ENCODE measurements at regions not wholly inside any gene's neighbourhood (a gene's known extent, or its start where the extent isn't known, plus 50 kb on each side); places are given as distances from the start of the nearest gene placed in this dataset.

DNA sequence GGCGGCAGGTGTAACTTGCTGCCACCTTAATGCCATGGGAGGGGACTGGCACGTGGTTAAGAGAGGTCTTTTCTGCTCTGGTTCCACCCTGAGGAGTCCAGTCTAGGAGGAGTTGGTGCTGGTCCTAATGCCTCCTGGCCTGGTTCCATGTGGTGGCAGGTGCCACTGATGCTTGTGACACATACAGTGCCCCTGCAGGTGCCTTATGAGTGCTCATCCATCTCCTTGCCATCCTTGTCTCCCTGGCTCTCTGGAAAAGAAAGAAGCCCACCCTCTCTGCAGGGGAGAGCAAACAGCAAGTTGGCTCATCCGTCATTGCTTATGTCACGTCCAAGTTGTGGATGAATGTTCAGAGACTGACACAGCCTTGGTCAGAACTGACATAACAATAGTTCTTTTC is 175.8 kb upstream of the DPH6 start:
- Histone ChIP-seq H3K9ac (ENCODE audit: low read depth in 1 of 3, low read length in 3 of 3) (no peak overlapping the region), H3K4me1 (ENCODE audit: control insufficient read depth in 3 of 3, insufficient read depth in 3 of 3, low read length in 3 of 3) (no peaks in the 10 kb centered on the region), H3K4me3 (ENCODE audit: low read length in 3 of 3) (no peak overlapping the region), H3K27me3 (ENCODE audit: control insufficient read depth in 3 of 3, insufficient read depth in 3 of 3, low read length in 3 of 3) (no peaks in the 10 kb centered on the region), H3K36me3 (ENCODE audit: control insufficient read depth in 3 of 3, insufficient read depth in 3 of 3, low read length in 3 of 3) (no peaks in the 10 kb centered on the region), H3K27ac (ENCODE audit: low read depth, low read length) (no peak overlapping the region), H3K9me3 (ENCODE audit: control insufficient read depth in 3 of 3, low read length in 3 of 3) (no peaks in the 10 kb centered on the region)

DNA sequence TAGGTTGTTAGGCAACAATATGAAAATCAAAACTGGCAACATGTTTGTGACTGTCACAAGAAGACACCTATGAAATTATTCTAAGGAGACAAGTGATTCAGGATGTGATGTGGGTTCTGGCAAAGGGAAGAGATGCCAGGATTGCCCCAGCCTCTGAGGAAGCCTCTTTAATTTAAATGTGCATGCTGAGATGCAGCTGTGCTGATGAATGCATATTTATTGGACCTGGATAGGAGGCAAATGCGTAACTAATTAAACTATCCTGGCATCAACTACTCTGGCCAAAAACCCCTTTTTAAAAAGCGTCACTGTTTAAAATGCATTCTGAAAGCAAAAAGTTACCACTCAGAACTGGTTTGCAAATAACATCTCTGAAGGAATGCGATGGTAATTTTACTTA is 176.5 kb upstream of the DPH6 start:
- H3K9ac ChIP-seq (ENCODE audit: low read depth in 1 of 3, low read length in 3 of 3) = no peak overlapping the region
- H3K4me3 ChIP-seq (ENCODE audit: low read length in 3 of 3) = no peak overlapping the region
- no peaks in the 10 kb centered on the region for H3K36me3 ChIP-seq (ENCODE audit: control insufficient read depth in 3 of 3, insufficient read depth in 3 of 3, low read length in 3 of 3)
- H3K4me1 ChIP-seq (ENCODE audit: control insufficient read depth in 3 of 3, insufficient read depth in 3 of 3, low read length in 3 of 3) = no peaks in the 10 kb centered on the region
- H3K27me3 ChIP-seq (ENCODE audit: control insufficient read depth in 3 of 3, insufficient read depth in 3 of 3, low read length in 3 of 3) = no peaks in the 10 kb centered on the region
- H3K9me3 ChIP-seq (ENCODE audit: control insufficient read depth in 3 of 3, low read length in 3 of 3) = no peaks in the 10 kb centered on the region
- H3K27ac ChIP-seq (ENCODE audit: low read depth, low read length) = no peak overlapping the region

DNA sequence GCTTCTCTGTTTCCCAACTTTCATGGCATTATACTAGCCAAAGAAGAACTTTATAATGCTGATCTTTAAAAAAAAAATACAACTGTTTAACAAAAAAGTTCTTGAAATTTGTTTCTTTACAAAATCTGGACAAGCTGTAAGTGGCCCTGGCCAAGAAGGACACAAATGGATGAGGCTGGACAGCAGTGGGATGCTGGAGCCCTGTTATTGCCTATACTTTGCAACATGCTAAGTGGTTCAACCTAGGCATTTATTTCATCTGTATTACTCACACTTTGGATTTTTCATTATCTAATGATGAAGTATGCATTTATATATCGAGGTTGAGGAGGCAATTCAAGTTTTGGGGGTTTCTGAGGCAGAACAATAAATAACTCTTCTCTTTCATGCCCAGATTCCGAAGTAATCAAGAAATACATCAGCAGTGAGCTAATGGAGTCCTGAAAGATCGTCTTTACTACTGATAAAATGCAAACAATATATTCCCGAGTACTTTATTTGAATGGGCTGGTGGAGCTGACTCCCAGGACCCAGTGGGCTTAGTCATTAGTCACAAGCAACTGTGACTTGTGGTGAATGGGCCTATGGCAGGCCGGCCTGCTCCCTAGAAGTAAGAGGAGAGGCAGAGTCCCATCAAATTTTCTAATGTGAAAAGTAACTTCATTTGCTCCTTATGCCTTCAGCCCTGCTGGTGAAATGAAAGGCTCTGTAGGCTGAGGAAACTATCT is 177.3 kb upstream of the DPH6 start:
- H3K27ac ChIP-seq (ENCODE audit: low read depth, low read length) = no peak overlapping the region
- H3K4me3 ChIP-seq (ENCODE audit: low read length in 3 of 3) = no peak overlapping the region
- no peaks in the 10 kb centered on the region for H3K4me1 ChIP-seq (ENCODE audit: control insufficient read depth in 3 of 3, insufficient read depth in 3 of 3, low read length in 3 of 3)
- no peak overlapping the region for H3K9ac ChIP-seq (ENCODE audit: low read depth in 1 of 3, low read length in 3 of 3)
- no peaks in the 10 kb centered on the region for H3K27me3 ChIP-seq (ENCODE audit: control insufficient read depth in 3 of 3, insufficient read depth in 3 of 3, low read length in 3 of 3)
- no peaks in the 10 kb centered on the region for H3K9me3 ChIP-seq (ENCODE audit: control insufficient read depth in 3 of 3, low read length in 3 of 3)
- H3K36me3 ChIP-seq (ENCODE audit: control insufficient read depth in 3 of 3, insufficient read depth in 3 of 3, low read length in 3 of 3) = no peaks in the 10 kb centered on the region

DNA sequence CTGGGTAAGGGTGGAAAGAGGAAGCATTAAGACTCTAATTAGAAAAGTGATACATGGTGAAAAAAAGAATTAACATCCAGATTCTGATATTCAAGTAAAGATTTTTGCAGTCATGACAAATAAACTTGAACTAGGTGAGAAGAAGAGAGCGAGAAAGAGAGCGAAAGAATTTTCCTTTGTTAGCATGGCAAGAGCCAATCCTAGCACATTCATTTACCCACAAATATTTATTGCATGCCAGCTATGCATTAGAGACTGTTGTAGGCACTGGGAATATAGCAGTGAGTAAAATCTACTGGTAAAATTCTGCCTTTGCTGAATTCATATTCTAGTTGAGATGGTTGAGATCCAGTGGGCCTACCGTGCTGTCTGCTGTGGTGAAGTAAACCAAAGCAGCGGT is 177.9 kb upstream of the DPH6 start:
- Histone ChIP-seq H3K9me3 (ENCODE audit: control insufficient read depth in 3 of 3, low read length in 3 of 3) (no peaks in the 10 kb centered on the region), H3K27ac (ENCODE audit: low read depth, low read length) (no peak overlapping the region), H3K4me3 (ENCODE audit: low read length in 3 of 3) (no peak overlapping the region), H3K4me1 (ENCODE audit: control insufficient read depth in 3 of 3, insufficient read depth in 3 of 3, low read length in 3 of 3) (no peaks in the 10 kb centered on the region), H3K9ac (ENCODE audit: low read depth in 1 of 3, low read length in 3 of 3) (no peak overlapping the region), H3K27me3 (ENCODE audit: control insufficient read depth in 3 of 3, insufficient read depth in 3 of 3, low read length in 3 of 3) (no peaks in the 10 kb centered on the region), H3K36me3 (ENCODE audit: control insufficient read depth in 3 of 3, insufficient read depth in 3 of 3, low read length in 3 of 3) (no peaks in the 10 kb centered on the region)

DNA sequence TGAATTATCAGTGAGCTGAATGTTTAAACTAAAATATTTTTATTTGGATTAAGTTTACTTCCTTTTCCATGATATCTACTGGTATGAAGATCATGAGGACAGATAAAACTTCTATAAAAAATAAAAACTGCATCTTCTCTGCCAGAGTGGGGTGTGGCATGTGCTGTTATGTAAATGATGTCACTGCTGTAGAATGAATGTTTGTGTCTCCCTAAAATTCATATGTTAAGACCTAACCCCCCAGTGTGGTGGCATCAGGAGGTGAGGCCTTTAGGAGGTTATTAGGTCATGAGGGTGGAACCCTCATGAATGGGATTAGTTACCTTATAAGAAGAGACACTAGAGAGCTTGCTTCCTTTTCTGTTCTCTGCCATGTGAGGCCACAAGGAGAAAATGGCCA is 178.7 kb upstream of the DPH6 start:
- H3K4me1 ChIP-seq (ENCODE audit: control insufficient read depth in 3 of 3, insufficient read depth in 3 of 3, low read length in 3 of 3) = no peaks in the 10 kb centered on the region
- H3K36me3 ChIP-seq (ENCODE audit: control insufficient read depth in 3 of 3, insufficient read depth in 3 of 3, low read length in 3 of 3) = no peaks in the 10 kb centered on the region
- H3K27me3 ChIP-seq (ENCODE audit: control insufficient read depth in 3 of 3, insufficient read depth in 3 of 3, low read length in 3 of 3) = no peaks in the 10 kb centered on the region
- no peaks in the 10 kb centered on the region for H3K9me3 ChIP-seq (ENCODE audit: control insufficient read depth in 3 of 3, low read length in 3 of 3)
- no peak overlapping the region for H3K27ac ChIP-seq (ENCODE audit: low read depth, low read length)
- no peak overlapping the region for H3K4me3 ChIP-seq (ENCODE audit: low read length in 3 of 3)
- H3K9ac ChIP-seq (ENCODE audit: low read depth in 1 of 3, low read length in 3 of 3) = no peak overlapping the region

DNA sequence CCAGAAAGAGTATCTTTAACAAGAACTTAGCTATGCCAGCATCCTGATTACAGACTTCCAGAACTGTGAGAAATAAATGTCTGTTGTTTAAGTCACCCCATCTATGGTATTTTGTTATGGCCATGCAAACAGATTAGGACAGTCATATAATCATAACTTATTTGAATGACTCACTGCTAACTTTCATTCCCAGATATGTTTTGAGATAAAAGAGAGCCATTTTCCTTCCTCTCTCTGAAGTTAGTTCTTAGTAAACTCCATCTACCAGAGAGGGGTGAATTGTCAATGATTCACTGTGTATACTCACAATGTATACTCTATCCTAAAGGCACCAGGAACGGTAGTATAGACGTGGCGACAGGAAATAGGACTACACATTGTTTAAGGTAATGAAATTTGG is 179.4 kb upstream of the DPH6 start:
- Histone ChIP-seq H3K27ac (ENCODE audit: low read depth, low read length) (no peak overlapping the region), H3K9me3 (ENCODE audit: control insufficient read depth in 3 of 3, low read length in 3 of 3) (no peaks in the 10 kb centered on the region), H3K4me3 (ENCODE audit: low read length in 3 of 3) (no peak overlapping the region), H3K27me3 (ENCODE audit: control insufficient read depth in 3 of 3, insufficient read depth in 3 of 3, low read length in 3 of 3) (no peaks in the 10 kb centered on the region), H3K4me1 (ENCODE audit: control insufficient read depth in 3 of 3, insufficient read depth in 3 of 3, low read length in 3 of 3) (no peaks in the 10 kb centered on the region), H3K9ac (ENCODE audit: low read depth in 1 of 3, low read length in 3 of 3) (no peak overlapping the region), H3K36me3 (ENCODE audit: control insufficient read depth in 3 of 3, insufficient read depth in 3 of 3, low read length in 3 of 3) (no peaks in the 10 kb centered on the region)

DNA sequence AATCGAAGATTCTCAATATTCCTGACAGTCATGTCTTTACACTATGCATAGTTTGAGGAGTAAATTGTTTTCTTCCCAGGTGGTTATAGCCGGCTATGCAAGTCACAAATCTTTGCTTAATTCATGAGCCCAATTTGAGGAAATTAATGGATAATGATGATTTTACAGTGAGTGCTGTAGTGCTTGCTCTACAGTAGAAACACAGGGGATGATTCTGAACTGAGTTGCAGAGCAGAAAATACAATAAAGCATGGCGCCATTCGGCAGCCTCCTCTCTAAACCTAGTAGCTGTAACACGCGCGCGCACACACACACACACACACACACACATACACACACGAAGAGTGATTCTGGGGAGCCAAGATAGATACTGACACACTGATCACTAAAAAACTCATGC is 181.7 kb upstream of the DPH6 start:
- H3K4me1 ChIP-seq (ENCODE audit: control insufficient read depth in 3 of 3, insufficient read depth in 3 of 3, low read length in 3 of 3) = no peaks in the 10 kb centered on the region

DNA sequence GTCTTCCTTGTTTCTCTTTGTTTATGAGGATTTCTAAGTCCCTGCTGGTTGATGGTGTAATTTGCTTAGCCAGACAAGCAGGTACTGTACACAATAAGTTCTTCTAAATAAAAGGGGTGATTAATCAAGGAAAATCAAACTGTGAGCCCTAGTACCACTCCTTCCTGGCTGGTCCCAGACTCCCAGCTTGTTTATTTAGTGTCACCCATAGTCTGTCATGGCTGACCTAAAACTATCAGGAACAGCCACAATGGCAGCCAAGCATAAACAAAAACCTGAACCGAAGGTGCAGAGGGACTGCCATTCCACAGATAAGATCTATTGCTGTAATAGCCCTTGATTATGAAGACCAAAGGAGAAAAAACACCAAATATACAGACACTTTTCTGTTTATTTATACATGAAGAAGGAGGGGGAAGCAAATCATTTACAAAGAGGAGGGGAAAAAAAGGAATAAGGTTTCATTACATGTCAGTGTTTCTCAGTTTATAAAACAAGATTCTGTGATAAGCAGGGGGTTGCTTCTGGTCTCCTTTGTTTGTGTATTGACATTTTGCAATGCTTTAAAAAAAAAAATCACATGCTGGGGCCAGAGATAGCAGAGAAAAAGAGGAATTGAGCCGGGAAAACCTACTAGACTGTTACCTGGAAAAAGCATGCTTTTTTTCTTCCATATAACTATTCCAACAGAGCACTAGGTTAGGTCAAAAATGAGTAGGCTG is 182.4 kb upstream of the DPH6 start:
- Histone ChIP-seq H3K9me3 (ENCODE audit: control insufficient read depth in 3 of 3, low read length in 3 of 3) (no peaks in the 10 kb centered on the region), H3K27ac (ENCODE audit: low read depth, low read length) (no peak overlapping the region), H3K9ac (ENCODE audit: low read depth in 1 of 3, low read length in 3 of 3) (no peak overlapping the region), H3K36me3 (ENCODE audit: control insufficient read depth in 3 of 3, insufficient read depth in 3 of 3, low read length in 3 of 3) (no peaks in the 10 kb centered on the region), H3K4me3 (ENCODE audit: low read length in 3 of 3) (no peak overlapping the region), H3K27me3 (ENCODE audit: control insufficient read depth in 3 of 3, insufficient read depth in 3 of 3, low read length in 3 of 3) (no peaks in the 10 kb centered on the region), H3K4me1 (ENCODE audit: control insufficient read depth in 3 of 3, insufficient read depth in 3 of 3, low read length in 3 of 3) (no peaks in the 10 kb centered on the region)

More for the DNA sequence above, 181.7 kb upstream of the DPH6 start:
- Histone ChIP-seq H3K9me3 (ENCODE audit: control insufficient read depth in 3 of 3, low read length in 3 of 3) (no peaks in the 10 kb centered on the region), H3K4me3 (ENCODE audit: low read length in 3 of 3) (no peak overlapping the region), H3K36me3 (ENCODE audit: control insufficient read depth in 3 of 3, insufficient read depth in 3 of 3, low read length in 3 of 3) (no peaks in the 10 kb centered on the region), H3K27ac (ENCODE audit: low read depth, low read length) (no peak overlapping the region), H3K9ac (ENCODE audit: low read depth in 1 of 3, low read length in 3 of 3) (no peak overlapping the region), H3K27me3 (ENCODE audit: control insufficient read depth in 3 of 3, insufficient read depth in 3 of 3, low read length in 3 of 3) (no peaks in the 10 kb centered on the region)

DNA sequence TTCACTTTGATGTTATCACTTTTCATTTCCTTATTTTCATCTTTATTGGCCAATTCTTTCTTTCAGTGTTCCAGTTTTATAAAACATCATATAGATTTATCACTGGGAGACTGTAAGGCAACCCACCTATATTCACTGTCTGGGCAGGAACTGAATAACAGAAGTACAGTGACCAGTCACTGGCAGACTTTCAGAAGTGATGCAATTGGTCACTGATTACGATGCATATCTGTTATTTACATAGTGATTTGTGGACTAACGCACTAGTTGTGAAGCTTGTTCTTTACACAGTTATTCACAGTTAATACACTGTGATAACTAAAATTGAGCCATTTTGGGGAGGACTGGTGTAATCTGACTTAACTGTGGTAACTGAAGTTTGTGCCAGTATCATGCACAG is 190.2 kb upstream of the DPH6 start:
- no peaks in the 10 kb centered on the region for H3K27me3 ChIP-seq (ENCODE audit: control insufficient read depth in 3 of 3, insufficient read depth in 3 of 3, low read length in 3 of 3)
- no peaks in the 10 kb centered on the region for H3K4me1 ChIP-seq (ENCODE audit: control insufficient read depth in 3 of 3, insufficient read depth in 3 of 3, low read length in 3 of 3)
- no peaks in the 10 kb centered on the region for H3K36me3 ChIP-seq (ENCODE audit: control insufficient read depth in 3 of 3, insufficient read depth in 3 of 3, low read length in 3 of 3)
- no peak overlapping the region for H3K27ac ChIP-seq (ENCODE audit: low read depth, low read length)
- no peaks in the 10 kb centered on the region for H3K9me3 ChIP-seq (ENCODE audit: control insufficient read depth in 3 of 3, low read length in 3 of 3)
- no peak overlapping the region for H3K9ac ChIP-seq (ENCODE audit: low read depth in 1 of 3, low read length in 3 of 3)
- no peak overlapping the region for H3K4me3 ChIP-seq (ENCODE audit: low read length in 3 of 3)

DNA sequence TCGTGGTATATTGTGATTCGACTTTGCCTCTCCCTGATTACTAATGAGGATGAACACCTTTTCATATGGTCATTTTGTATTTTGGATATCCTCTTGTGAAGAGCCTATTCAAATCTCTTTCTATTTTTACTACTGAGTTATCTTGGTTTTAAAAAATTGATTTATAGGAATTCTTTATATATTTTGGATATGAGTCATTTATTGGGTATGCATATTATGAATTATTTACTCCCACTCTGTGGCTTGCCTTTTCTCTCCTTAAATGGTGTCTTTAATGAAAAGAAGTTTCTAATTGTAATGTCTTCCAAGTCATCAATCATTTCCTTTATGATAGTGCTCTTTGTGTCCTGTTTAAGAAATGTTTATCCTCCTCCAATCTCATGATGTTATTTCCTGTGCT is 191.5 kb upstream of the DPH6 start:
- H3K27ac ChIP-seq (ENCODE audit: low read depth, low read length) = no peak overlapping the region
- no peaks in the 10 kb centered on the region for H3K27me3 ChIP-seq (ENCODE audit: control insufficient read depth in 3 of 3, insufficient read depth in 3 of 3, low read length in 3 of 3)
- H3K4me1 ChIP-seq (ENCODE audit: control insufficient read depth in 3 of 3, insufficient read depth in 3 of 3, low read length in 3 of 3) = no peaks in the 10 kb centered on the region
- no peaks in the 10 kb centered on the region for H3K9me3 ChIP-seq (ENCODE audit: control insufficient read depth in 3 of 3, low read length in 3 of 3)
- no peak overlapping the region for H3K4me3 ChIP-seq (ENCODE audit: low read length in 3 of 3)
- H3K9ac ChIP-seq (ENCODE audit: low read depth in 1 of 3, low read length in 3 of 3) = no peak overlapping the region
- H3K36me3 ChIP-seq (ENCODE audit: control insufficient read depth in 3 of 3, insufficient read depth in 3 of 3, low read length in 3 of 3) = no peaks in the 10 kb centered on the region

All from skeletal muscle tissue (tissue), 3 donors.